ENCODE measurements at regions not wholly inside any gene's neighbourhood (a gene's known extent, or its start where the extent isn't known, plus 50 kb on each side); places are given as distances from the start of the nearest gene placed in this dataset.

GRCh38 chr13:72244788-72245187, 377.8 kb upstream of the DACH1 start:
- no peak for DNase-seq

- DNase-seq, result no peak
These were observed 363.1 kb upstream of the DACH1 start for GRCh38 chr13:72230131-72230530.

- no peak for DNase-seq
These were observed 362.1 kb upstream of the DACH1 start for GRCh38 chr13:72229067-72229466.

GRCh38 chr13:72221276-72221962, 354.4 kb upstream of the DACH1 start:
- DNase-seq, result no peak

GRCh38 chr13:72218966-72219365, 352.0 kb upstream of the DACH1 start:
- no peak for DNase-seq

GRCh38 chr13:72217142-72217541, 350.1 kb upstream of the DACH1 start:
- DNase-seq, result no peak

- no peak for DNase-seq
These were observed 341.2 kb upstream of the DACH1 start for GRCh38 chr13:72208112-72208645.

GRCh38 chr13:72205773-72206172, 338.8 kb upstream of the DACH1 start:
- DNase-seq, result no peak

- no peak for DNase-seq
These were observed 337.3 kb upstream of the DACH1 start for GRCh38 chr13:72204291-72204690.

GRCh38 chr13:72201726-72202125, 334.7 kb upstream of the DACH1 start:
- DNase-seq, result no peak

- DNase-seq, result no peak
These were observed 332.6 kb upstream of the DACH1 start for GRCh38 chr13:72199640-72200039.

- DNase-seq, result no peak
These were observed 332.1 kb upstream of the DACH1 start for GRCh38 chr13:72198967-72199560.

GRCh38 chr13:72198042-72198441, 331.0 kb upstream of the DACH1 start:
- no peak for DNase-seq

GRCh38 chr13:72195044-72195704, 328.2 kb upstream of the DACH1 start:
- DNase-seq, result no peak

GRCh38 chr13:72194523-72194922, 327.5 kb upstream of the DACH1 start:
- no peak for DNase-seq

- DNase-seq, result no peak
These were observed 319.9 kb upstream of the DACH1 start for GRCh38 chr13:72186730-72187422.

- no peak for DNase-seq
These were observed 318.8 kb upstream of the DACH1 start for GRCh38 chr13:72185776-72186175.

GRCh38 chr13:72181661-72182060, 314.7 kb upstream of the DACH1 start:
- DNase-seq, result no peak

GRCh38 chr13:72180253-72180952, 313.4 kb upstream of the DACH1 start:
- DNase-seq, result no peak

GRCh38 chr13:72174549-72174948, 307.5 kb upstream of the DACH1 start:
- no peak for DNase-seq

GRCh38 chr13:72170571-72170970, 303.6 kb upstream of the DACH1 start:
- DNase-seq, result no peak

All from right lung (tissue), 2 donors.